ENCODE measurements at regions not wholly inside any gene's neighbourhood (a gene's known extent, or its start where the extent isn't known, plus 50 kb on each side); places are given as distances from the start of the nearest gene placed in this dataset.

DNA sequence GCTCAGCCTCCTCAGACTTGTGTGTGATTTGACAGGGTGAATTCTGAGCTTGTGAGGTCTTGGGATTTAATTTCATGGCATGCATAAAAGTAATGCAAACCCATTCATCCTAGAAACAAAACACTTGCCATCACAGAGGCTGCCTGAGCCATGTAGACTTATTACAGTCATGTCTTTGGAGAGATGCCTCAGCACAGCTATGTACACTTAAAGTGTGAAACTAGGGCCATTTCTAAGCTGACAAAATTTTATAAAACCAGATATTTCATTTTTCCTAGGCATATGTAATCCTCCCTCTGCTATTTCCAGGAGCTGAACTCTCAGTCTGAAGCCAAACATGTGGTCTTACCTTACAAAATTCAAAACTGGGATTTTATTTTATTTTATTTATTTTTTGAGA lies 322.2 kb upstream of the SPHKAP start:
- no peak for TF ChIP-seq EZH2 (IDR thresholded peaks at IDR 0.05; ENCODE audit: borderline replicate concordance, low read length)
- TF ChIP-seq, protein P1, sequence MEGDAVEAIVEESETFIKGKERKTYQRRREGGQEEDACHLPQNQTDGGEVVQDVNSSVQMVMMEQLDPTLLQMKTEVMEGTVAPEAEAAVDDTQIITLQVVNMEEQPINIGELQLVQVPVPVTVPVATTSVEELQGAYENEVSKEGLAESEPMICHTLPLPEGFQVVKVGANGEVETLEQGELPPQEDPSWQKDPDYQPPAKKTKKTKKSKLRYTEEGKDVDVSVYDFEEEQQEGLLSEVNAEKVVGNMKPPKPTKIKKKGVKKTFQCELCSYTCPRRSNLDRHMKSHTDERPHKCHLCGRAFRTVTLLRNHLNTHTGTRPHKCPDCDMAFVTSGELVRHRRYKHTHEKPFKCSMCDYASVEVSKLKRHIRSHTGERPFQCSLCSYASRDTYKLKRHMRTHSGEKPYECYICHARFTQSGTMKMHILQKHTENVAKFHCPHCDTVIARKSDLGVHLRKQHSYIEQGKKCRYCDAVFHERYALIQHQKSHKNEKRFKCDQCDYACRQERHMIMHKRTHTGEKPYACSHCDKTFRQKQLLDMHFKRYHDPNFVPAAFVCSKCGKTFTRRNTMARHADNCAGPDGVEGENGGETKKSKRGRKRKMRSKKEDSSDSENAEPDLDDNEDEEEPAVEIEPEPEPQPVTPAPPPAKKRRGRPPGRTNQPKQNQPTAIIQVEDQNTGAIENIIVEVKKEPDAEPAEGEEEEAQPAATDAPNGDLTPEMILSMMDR (IDR thresholded peaks at IDR 0.05; ENCODE audit: low read length), result no peak
